GM19468 (cell line): ENCODE measurements at regions not wholly inside any gene's neighbourhood (a gene's known extent, or its start where the extent isn't known, plus 50 kb on each side); places are given as distances from the start of the nearest gene placed in this dataset.
"Not testable (repeated sequence)": the region's sequence is repeated elsewhere in the genome, so short reads cannot be mapped to it uniquely, and the experiment has no call there.

ENCODE experiments used
- ATAC-seq: cut with Tn5 transposase; IDR thresholded peaks from one replicate; pipeline ENCODE4 v1.9.1; 2021; ENCODE audit warnings: mild to moderate bottlenecking, moderate library complexity, moderate number of reproducible peaks; ENCODE audit not compliant: unreplicated experiment; ENCODE audit errors: extremely low read depth

DNA sequence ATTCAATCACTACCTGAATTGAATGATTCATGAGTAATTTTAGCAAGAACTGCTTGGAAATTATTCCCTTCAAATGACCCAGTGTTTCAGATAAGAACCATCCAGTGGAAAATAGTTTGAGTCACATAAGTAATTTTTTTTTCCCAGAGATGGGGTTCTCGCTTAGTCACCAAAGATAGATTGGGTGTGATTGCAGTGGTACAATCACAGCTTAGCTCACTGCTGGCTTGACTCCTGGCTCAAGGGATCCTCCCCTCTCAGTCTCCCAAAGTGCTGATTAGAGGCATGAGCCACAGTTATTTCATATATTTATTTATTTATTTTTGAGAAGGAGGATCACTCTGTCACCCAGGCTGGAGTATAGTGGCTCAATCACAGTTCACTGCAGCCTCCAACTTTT, 574.5 kb upstream of the ARRDC3 start:
- no peak for ATAC-seq

DNA sequence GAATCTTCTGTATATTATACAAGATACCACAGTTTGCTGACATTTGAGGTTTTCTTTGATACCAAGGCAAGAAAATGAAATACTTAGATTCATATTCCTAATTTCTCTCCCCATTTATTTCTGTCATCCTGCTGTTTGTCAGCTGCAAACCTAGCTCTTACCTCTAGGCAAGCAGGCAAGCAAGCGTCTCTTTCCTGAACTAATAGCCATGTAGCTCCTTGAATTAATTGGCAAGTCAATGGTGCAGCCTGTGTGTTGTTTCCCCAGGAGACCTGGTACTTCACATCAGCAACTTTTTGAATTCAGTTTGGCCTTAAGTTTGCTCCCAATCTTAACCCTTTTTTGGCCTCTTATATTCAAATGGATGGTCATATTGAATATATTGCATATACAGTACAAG, 573.6 kb upstream of the ARRDC3 start:
- no peak for ATAC-seq

DNA sequence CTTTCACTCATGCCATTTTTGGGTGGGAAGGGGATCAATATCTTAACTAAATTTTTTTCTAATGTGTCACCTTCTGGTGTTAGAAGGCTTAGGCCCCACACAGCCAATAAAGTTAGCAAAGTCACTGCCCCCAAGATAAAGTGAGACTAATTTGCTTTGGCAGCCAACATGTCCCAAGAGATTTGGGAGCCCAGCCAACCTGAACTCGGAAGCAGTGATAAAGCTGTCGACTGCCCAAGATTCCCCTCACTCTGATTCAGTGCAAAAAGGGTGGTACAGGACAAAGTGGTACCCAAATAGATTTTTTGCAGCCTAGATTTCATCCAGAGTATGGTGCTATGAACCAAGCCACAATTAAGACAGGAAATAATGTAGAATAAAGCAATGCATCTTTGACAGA, 572.5 kb upstream of the ARRDC3 start:
- no peak for ATAC-seq

DNA sequence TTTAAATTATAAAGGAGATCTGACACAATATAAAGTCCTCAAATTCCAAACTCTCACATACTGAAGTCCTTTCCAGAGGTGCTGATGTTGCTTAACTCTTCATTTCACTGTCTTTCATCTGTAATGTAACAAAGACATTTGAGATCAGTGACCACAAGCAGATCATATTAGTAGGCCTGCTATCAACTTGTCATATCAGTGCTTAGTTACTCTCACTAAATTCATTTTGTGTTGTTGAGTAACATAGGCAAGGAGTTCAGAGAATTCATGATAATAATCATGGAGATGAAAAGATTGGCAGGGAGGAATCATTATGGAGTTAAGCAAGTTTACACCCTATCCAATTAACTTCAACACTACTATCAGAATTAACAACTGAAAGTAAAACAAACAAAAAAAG, 571.0 kb upstream of the ARRDC3 start:
- no peak for ATAC-seq

DNA sequence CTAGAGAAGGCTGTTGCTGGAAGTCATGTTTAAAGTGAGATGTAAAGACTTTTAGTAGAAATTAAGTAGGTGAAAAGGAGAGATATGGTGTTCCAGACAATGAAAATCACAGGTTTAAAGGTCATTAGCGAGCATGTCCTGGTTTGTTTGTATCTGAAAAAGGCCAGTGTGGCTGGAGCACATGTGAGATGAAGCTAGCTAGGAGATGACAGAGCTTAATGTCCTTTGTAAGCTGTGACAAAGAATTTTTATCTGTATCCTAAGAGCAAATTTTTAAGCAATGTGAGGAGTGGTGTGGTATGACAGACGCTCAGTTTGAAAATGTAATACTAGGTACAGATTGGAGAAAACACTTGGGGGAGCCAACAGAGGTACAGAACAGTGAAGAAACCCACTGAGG, 567.2 kb upstream of the ARRDC3 start:
- ATAC-seq: no peak

DNA sequence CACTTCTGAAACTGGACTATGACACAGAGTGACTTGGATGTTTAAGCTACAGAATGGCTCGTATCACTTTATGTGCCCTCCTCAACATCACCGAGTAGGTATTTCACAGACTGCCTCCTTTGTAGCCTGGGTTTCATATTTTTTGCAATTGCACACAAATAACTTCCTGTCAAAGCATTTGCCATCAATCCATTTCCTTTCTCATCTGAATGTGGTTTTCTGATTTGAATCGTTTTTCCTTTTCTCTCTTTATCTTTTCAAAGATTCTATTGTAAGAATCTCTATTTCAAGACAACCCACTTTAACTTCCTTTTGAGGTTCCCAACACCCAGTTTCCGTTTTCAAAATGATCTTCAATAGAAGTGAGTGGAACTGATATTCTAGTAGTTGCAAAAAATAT, 563.8 kb upstream of the ARRDC3 start:
- ATAC-seq: no peak

DNA sequence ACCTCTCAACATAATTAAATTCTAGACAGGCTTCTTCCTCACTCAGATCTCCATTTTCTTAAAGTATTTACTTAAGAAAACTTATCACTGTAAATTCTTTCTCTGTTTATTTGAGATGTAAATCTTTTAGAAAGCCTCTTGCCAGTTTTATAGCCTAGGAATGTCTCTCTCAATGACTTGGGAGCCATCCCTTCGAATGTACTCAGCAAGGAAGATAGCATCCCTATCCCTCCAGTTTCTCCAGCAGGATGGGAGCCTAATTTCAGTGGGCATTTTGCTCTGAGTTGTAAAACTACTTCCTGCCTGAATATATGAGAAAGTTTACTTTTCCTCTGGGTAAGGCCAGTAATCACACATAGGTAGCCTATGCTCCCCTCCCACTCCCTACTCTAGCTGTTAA, 558.5 kb upstream of the ARRDC3 start:
- no peak for ATAC-seq

DNA sequence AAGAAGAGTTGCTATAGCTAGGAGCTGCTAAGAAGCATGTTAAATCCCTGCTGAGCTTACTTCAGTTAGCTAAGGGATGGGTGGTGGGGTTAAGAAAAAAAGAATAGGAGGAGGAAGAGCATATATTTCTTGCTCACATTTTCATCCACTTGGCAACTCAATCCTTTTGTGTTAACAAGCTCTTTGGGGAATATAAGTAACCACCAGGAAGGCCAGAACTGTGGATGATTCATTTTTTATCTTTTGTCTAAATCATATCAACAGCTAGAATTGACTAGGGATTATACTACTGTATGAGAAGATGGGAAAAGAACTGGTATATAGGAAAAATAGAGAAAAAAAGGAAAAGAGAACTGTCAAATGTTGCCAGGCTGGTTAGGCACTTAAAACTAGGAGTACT, 555.3 kb upstream of the ARRDC3 start:
- ATAC-seq: no peak

DNA sequence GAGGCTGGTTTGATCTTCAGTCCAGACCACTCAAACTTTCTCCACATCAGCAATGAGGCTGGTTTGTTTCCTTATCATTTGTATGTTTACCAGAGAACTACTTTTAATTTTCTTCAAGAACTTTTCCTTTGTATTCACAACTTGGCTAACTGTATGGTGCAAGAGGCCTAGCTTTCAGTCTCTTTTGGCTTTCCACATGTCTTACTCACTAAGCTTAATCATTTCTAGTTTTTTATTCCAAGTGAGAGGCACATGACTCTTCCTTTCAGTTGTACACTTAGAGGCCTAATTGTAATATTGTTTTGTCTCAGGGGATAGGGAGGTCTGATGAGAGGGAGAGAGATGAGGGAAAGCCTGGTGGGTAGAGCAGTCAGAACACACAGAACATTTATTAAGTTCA, 554.0 kb upstream of the ARRDC3 start:
- ATAC-seq: no peak

DNA sequence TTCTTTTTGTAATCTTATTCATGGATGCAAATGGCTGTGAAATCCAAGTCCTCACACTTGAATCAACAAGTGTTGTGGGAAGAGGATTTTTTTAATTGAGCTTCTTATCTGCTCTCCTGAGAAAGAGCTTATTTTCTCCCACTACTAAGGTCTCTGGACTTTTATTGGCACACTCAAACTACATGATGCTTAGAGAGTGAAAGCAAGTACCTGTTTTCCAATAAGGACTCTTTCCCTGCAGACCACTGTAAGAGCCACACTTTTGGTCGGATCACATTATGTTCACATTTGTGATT, 546.4 kb upstream of the ARRDC3 start:
- ATAC-seq: no peak

DNA sequence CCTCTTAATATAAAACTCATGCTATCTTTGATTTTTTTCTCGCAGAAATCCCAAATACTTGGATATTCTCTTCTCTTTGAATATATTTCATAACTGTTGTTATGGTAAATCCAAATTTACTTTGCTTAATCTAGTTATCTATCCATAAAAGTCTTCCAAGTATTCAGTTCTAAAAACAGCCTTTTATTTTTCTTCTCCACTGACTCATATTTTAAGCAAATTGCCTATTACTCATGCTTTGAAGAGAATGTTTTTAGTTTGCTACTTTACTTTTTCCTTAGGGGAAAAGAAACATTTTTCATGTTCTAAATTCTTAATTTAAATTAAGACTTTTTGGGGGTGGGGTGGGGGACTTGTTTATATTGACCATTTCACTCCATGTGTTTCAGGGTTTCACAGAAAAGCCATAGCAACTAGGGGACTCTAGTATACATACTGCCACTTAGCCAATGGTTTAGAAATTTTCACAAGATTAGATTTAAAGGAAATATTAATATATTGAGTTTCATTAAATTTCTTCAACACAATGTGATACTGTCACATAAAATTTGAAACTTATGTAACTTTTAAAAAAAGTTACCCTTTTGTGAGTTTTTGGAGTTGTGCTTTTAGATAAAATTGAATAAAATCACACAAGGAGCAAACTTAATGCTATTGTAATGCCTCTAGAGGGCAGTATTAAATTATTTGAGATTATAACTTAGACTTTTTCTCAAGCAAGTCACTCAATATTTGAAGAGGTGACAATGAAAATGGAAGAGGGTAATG, 545.8 kb upstream of the ARRDC3 start:
- no peak for ATAC-seq

DNA sequence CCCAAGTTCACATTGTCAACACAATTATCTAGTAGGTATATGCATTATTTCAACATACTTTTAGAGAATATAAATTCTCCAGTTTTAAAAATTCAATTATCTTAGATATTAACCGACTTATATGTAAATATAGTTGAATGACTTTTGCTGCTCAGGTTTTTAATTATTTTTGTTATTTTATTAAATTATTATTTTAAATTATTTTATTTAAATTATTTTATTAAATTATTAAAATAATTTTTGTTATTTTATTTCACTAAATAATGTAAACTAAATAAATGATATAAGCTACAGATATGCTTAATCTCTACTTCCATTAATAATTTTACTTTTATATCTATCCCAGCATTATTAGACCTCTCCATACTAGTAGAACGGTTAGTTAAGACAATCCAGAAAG, 544.3 kb upstream of the ARRDC3 start:
- ATAC-seq: no peak

DNA sequence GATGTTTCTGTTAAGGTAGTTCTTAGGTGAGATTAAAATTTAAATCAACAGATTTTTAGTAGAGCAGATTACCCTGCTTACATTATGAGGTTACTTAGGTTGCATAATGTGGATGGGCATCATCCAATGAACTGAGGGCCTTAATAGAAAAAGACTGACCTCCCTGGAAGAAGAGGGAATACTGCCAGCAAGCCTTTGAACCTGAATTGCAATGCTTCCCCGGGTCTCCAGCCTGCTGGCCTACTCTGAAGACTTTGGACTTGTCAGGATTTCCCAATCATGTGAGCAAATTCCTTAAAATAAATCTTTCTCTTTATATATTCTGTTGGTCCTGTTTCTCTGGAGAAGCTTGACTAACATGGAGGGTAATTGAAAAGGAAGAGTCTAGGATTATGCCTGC, 542.1 kb upstream of the ARRDC3 start:
- ATAC-seq: no peak

DNA sequence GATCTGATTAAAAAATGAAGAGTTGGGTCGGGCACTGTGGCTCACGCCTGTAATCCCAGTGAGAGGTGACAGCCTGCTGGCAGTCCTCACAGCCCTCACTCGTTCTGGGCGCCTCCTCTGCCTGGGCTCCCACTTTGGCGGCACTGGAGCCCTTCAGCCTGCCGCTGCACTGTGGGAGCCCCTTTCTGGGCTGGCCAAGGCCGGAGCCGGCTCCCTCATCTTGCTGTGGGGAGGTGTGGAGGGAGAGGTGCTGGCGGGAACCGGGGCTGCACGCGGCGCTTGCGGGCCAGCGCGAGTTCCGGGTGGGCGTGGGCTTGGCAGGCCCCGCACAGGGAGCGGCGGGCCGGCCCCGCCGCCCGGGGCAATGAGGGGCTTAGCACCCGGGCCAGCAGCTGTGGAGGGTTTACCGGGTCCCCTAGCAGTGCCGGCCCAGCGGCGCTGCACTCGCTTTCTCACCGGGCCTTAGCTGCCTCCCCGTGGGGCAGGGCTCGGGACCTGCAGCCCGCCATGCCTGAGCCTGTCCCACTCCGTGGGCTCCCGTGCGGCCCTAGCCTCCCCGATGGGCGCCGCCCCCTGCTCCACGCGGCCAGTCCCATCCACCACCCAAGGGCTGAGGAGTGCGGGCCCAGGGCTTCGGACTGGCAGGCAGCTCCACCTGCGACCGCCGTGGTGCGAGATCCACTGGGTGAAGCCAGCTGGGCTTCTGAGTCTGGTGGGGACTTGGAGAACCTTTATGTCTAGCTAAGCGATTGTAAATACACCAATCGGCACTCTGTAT, 534.1 kb upstream of the ARRDC3 start:
- ATAC-seq: not testable (repeated sequence)

DNA sequence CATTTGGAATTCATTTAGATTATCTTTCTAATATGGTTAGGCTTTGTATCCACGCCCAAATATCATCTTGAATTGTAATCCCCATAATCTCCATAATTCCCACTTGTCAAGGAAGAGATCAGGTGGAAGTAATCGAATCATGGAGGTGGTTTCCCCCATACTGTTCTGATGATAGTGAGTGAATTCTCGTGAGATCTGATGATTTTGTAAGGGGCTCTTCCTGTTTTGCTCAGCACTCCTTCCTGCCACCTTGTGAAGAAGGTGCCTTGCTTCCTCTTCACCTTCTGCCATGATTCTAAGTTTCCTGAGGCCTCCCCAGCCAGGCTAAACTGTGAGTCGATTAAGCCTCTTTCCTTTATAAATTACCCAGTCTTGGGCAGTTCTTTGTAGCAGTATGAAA, 527.5 kb upstream of the ARRDC3 start:
- no peak for ATAC-seq

DNA sequence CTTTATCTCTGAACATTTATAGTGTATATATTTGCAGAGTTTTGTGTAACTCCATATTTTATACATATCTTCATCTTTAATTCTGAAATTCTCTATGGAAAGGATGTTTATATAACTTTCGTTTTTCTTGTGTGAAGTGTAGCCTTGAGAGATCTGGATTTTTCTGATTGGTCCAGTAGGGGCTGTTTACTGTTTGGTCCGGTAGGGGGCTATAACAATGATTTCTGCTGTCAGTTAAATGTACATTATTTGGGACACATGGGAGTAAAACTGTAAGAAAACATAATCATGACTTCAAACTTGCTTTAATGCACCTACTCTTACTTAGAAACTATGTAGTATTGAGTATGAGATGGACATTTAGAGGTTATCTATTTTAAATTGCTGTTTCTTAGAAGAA, 527.1 kb upstream of the ARRDC3 start:
- ATAC-seq: no peak

DNA sequence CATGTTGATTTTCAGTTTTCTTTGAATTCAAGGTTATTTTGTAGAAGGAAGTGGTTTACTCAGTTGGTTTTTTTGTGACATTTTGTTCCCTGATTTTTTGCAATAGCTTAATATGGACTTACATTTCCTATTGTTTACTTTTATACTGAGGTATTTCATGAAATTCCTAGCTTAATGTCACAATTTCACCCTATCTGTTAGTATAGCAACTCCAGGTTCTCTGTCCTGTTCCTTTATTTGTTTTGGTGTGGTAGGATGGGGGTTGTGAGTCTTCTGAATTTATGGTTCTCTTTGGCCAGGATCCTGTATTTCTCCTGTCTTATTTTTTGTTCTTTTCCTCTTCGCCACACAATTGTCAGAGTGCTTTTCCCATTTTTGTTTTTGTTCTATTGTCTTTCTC, 523.4 kb upstream of the ARRDC3 start:
- no peak for ATAC-seq

DNA sequence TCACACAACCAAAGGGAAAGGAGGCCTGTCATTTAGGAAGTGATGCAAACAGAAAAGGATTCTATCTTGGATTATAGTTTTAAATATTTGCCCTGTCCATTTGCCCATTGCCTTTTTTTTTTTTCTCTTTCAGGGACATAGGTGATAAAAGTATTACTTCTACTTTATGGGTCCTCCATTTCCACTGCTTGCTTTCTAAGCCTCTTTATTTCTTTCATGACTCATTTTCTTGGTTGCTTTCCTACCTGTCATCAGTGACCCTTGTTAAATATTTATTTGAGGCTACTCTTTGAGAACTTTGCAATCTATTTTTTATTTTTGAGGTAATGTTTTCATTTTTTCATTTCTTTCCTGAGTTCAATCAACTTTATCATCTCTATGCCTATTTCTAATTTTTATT, 522.9 kb upstream of the ARRDC3 start:
- no peak for ATAC-seq

DNA sequence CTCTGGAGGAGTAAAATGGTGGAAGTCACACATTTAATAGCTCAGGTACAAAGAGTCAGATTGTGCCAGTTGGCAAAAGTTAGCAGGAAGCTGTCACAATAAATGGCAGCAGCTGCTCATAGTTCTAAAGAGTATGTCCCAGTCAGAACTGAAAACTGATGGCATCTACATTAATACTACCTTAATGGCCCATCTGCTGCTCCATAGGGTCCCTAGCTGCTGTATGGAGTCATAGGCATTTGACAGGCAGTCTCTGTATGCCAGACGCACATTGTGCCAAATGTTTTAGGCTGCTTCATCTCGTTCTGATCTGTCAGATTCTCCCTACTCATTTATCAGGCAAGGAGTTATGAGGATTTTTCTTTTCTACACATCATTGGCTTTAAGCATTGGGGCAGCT, 515.8 kb upstream of the ARRDC3 start:
- no peak for ATAC-seq

DNA sequence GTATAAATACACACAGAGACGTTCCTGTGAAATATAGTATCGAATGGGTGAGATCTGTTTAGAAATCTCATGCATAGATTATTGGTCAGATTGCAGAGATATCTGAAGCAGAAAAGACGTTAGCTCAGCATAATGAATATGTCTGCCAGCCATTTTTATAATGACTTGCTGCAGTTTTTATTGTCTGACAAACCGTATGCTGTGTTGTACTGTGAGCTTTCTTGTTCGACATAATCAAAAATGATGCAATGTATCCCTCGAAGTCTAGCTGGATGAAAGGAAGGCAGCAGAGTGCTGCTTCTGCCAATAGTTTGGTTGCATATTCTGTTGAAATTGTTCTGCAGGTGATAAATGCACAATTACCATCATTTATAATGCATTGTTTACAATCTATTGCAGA, 514.9 kb upstream of the ARRDC3 start:
- ATAC-seq: no peak

DNA sequence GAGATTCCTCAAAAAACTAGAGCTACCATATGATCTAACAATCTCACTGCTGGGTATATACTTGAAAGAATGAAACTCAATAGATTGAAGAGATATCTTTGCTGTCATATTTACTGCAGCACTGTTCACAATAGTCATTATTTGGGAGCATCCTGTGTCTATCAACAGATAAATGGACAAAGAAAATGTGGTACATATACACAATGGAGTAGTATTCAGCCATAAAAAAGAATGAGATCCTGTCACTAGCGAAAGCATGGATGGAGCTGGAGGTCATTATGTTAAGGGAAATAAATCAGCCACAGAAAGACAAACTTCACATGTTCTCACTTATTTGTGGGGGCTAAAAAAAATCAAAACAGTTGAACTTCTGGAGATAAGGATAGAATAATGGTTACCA, 505.7 kb upstream of the ARRDC3 start:
- no peak for ATAC-seq
